NT2/D1 (cell line): ENCODE measurements at regions not wholly inside any gene's neighbourhood (a gene's known extent, or its start where the extent isn't known, plus 50 kb on each side); places are given as distances from the start of the nearest gene placed in this dataset.

Experiments
- DNase-seq: peaks from one replicate; pipeline ENCODE4 v3.0.0-alpha.2; 2011; ENCODE audit warnings: low read depth, low spot score
- H3K27me3 ChIP-seq: 2 replicates; pipeline ENCODE4 v1.6.0; 2011; ENCODE audit warnings: mild to moderate bottlenecking; ENCODE audit not compliant: insufficient read length, insufficient read depth
- H3K36me3 ChIP-seq: 2 replicates; pipeline ENCODE4 v1.6.1; 2011; ENCODE audit warnings: mild to moderate bottlenecking, low read length, mixed read lengths; ENCODE audit not compliant: insufficient read depth, insufficient read length
- H3K4me1 ChIP-seq: 2 replicates; pipeline ENCODE4 v1.5.1; 2011; ENCODE audit not compliant: insufficient read depth, insufficient read length
- H3K4me3 ChIP-seq: 2 replicates; pipeline ENCODE4 v1.5.1; 2011; ENCODE audit warnings: low read depth; ENCODE audit not compliant: insufficient read length
- H3K9ac ChIP-seq: 2 replicates; pipeline ENCODE4 v1.6.0; 2011; ENCODE audit warnings: low read depth; ENCODE audit not compliant: insufficient read length
- H3K9me3 ChIP-seq: 2 replicates; pipeline ENCODE4 v1.5.1; 2011; ENCODE audit warnings: mild to moderate bottlenecking, low read length; ENCODE audit not compliant: insufficient read depth
- SUZ12 ChIP-seq: IDR thresholded peaks from 2 replicates; pipeline ENCODE4 v1.6.1; 2011; ENCODE audit not compliant: insufficient read length, insufficient read depth; ENCODE audit errors: extremely low read depth
- YY1 ChIP-seq: IDR thresholded peaks from 2 replicates; pipeline ENCODE4 v1.6.1; 2011; ENCODE audit not compliant: insufficient read length, insufficient read depth
- ZNF274 ChIP-seq: IDR thresholded peaks from 2 replicates; pipeline ENCODE4 v1.6.1; 2011; ENCODE audit warnings: mild to moderate bottlenecking, low read depth, low read length

- Histone ChIP-seq H3K36me3 (no peaks in the 10 kb centered on the region), H3K9me3 (no peaks in the 10 kb centered on the region), H3K27me3 (no peaks in the 10 kb centered on the region), H3K9ac (no peak overlapping the region), H3K4me3 (no peak overlapping the region), H3K4me1 (no peaks in the 10 kb centered on the region)
- DNase-seq, result no peak
- TF ChIP-seq SUZ12 (no peak), ZNF274 (no peak), YY1 (no peak)
These were observed 73.6 kb upstream of the TIAM2 start for GRCh38 chr6:154921482-154921881.

- no peaks in the 10 kb centered on the region for H3K27me3 ChIP-seq
- DNase-seq, result no peak
- TF ChIP-seq SUZ12 (no peak), ZNF274 (no peak), YY1 (no peak)
- H3K9me3 ChIP-seq, result no peaks in the 10 kb centered on the region
- no peak overlapping the region for H3K4me3 ChIP-seq
- H3K4me1 ChIP-seq, result no peaks in the 10 kb centered on the region
- H3K9ac ChIP-seq, result no peak overlapping the region
- H3K36me3 ChIP-seq, result no peaks in the 10 kb centered on the region
These were observed 71.8 kb upstream of the TIAM2 start for GRCh38 chr6:154923199-154923869.

GRCh38 chr6:154925130-154925529, 70.0 kb upstream of the TIAM2 start:
- no peaks in the 10 kb centered on the region for H3K27me3 ChIP-seq
- no peak overlapping the region for H3K4me3 ChIP-seq
- TF ChIP-seq SUZ12, result no peak
- TF ChIP-seq ZNF274, result no peak
- TF ChIP-seq YY1, result no peak
- H3K4me1 ChIP-seq, result no peaks in the 10 kb centered on the region
- H3K9me3 ChIP-seq, result no peaks in the 10 kb centered on the region
- DNase-seq, result no peak
- no peaks in the 10 kb centered on the region for H3K36me3 ChIP-seq
- no peak overlapping the region for H3K9ac ChIP-seq

GRCh38 chr6:154926366-154926765, 68.7 kb upstream of the TIAM2 start:
- no peak for DNase-seq
- H3K9me3 ChIP-seq, result no peaks in the 10 kb centered on the region
- TF ChIP-seq YY1 (no peak), SUZ12 (no peak), ZNF274 (no peak)
- H3K4me3 ChIP-seq, result no peak overlapping the region
- H3K4me1 ChIP-seq, result no peaks in the 10 kb centered on the region
- no peaks in the 10 kb centered on the region for H3K36me3 ChIP-seq
- no peaks in the 10 kb centered on the region for H3K27me3 ChIP-seq
- H3K9ac ChIP-seq, result no peak overlapping the region

- Histone ChIP-seq H3K36me3 (no peaks in the 10 kb centered on the region), H3K9ac (no peak overlapping the region), H3K4me3 (no peak overlapping the region), H3K9me3 (no peaks in the 10 kb centered on the region), H3K27me3 (no peaks in the 10 kb centered on the region), H3K4me1 (no peaks in the 10 kb centered on the region)
- no peak for TF ChIP-seq ZNF274
- no peak for TF ChIP-seq SUZ12
- TF ChIP-seq YY1, result no peak
- DNase-seq, result peak; percentile 56
These were observed 66.7 kb upstream of the TIAM2 start for GRCh38 chr6:154928325-154928922.

GRCh38 chr6:154930451-154930851, 64.7 kb upstream of the TIAM2 start:
- Histone ChIP-seq H3K4me1 (no peaks in the 10 kb centered on the region), H3K4me3 (no peak overlapping the region), H3K27me3 (no peaks in the 10 kb centered on the region), H3K9ac (no peak overlapping the region), H3K9me3 (no peaks in the 10 kb centered on the region), H3K36me3 (no peaks in the 10 kb centered on the region)
- TF ChIP-seq ZNF274, result no peak
- no peak for TF ChIP-seq SUZ12
- no peak for TF ChIP-seq YY1
- no peak for DNase-seq

GRCh38 chr6:154931711-154932424, 63.2 kb upstream of the TIAM2 start:
- Histone ChIP-seq H3K27me3 (no peaks in the 10 kb centered on the region), H3K9ac (no peak overlapping the region), H3K9me3 (no peaks in the 10 kb centered on the region), H3K36me3 (no peaks in the 10 kb centered on the region), H3K4me3 (no peak overlapping the region), H3K4me1 (no peaks in the 10 kb centered on the region)
- no peak for DNase-seq
- no peak for TF ChIP-seq SUZ12
- no peak for TF ChIP-seq YY1
- TF ChIP-seq ZNF274, result no peak
